NCI-H128 (cell line): ENCODE measurements at regions not wholly inside any gene's neighbourhood (a gene's known extent, or its start where the extent isn't known, plus 50 kb on each side); places are given as distances from the start of the nearest gene placed in this dataset.
"Not testable (repeated sequence)": the region's sequence is repeated elsewhere in the genome, so short reads cannot be mapped to it uniquely, and the experiment has no call there.

Experiments used
- DNase-seq: peaks from one replicate; lab custom pipeline; 2025; ENCODE audit not compliant: unreplicated experiment; lab: John Stamatoyannopoulos, UW

DNA sequence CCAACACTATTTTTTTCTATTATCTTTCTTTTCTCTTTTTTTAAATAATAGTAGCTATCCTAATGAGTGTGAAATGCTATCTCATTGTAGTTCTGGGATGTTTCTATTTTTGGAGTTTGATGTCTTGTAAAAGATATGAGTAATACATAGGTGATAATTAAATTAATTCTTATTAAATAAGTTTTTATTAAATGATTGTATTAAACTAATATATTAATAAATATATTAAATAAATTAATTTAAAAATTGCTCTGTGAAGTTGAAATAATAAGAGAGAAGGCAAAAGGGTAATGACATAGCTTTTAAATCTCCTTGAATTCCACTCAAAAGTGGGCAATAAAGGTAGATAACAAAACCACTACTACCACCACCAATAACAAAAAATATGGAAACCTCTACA, 230.2 kb upstream of the SSTR1 start:
- DNase-seq: no peak

DNA sequence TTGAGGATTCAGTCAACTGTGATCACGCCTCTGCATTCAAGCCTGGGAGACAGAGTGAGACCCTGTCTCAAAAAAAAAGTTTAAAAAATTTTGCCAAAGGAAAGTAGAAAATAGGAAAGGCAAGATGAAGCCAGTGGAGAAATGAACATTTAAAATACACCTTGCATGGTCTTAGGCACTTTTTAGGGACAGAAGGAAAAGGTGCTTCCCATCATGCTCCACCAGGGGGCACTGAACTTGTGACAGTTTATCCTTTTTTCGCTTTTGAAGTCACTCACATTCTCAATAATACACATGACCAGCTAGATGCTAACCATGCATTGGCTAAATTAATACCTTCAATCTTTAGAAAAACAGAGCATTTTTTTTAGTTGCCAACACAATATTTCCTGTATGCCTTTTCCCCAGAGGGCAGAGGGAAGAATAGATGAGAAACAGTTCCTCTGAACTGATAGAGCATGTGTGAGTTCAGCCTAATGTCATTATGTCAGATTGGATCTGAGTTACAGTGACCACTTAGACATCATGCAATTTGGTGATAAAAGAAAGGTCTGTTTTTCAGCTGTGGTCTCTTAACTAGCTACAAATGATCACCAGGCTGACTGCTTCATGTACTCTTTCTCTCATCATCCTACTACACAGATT, 221.8 kb upstream of the SSTR1 start:
- DNase-seq: no peak

DNA sequence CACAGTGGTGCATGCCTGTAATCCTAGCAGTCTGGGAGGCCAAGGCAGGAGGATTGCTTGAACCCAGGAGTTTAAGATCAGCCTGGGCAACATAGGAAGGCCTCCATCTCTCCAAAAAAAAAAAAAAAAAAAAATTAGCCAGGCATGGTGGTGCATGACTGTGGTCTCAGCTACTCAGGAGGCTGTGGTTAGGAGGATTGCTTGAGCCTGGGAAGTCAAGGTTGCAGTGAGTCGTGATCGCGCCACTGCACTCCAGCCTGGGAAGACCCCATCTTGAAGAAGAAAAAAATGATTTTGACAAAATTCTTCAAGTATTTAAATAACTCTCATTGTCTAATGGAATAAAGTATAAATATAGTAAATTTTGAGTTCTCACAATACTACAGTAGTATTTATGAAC, 219.2 kb upstream of the SSTR1 start:
- no peak for DNase-seq

DNA sequence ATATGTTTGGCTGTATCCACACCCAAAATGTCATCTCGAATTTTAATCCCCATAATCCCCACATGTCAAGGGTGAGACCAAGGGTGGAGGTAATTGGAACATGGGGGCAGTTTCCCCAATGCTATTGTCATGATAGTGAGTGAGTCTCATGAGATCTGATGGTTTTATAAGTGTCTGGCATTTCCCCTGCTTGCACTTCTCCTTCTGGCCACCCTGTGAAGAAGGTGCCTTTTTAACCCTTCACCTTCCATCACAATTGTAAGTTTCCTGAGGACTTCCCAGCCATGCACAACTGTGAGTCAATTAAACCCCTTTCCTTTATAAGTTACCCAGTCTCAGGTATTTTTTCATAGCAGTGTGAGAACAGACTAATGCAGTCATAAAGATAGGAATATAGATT, 216.7 kb upstream of the SSTR1 start:
- no peak for DNase-seq

DNA sequence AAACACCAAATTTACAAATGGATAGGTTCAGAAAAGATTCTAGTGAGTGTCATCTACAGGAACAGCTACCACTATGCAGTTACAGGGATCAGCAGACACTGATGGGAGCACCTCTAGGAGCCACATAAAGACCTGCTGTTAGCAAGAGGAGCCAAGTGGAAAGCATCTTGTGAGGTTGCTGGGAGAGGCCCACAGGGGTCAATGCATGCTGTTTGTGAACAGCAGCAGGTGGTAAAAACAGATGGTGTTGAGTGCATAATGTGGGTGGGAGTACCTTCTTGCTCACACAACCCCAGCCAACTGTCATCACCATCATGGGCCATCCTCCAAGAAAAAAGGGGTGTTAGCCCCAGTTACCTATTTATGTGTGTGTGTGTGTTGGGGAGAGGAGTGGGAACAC, 215.2 kb upstream of the SSTR1 start:
- DNase-seq: no peak

DNA sequence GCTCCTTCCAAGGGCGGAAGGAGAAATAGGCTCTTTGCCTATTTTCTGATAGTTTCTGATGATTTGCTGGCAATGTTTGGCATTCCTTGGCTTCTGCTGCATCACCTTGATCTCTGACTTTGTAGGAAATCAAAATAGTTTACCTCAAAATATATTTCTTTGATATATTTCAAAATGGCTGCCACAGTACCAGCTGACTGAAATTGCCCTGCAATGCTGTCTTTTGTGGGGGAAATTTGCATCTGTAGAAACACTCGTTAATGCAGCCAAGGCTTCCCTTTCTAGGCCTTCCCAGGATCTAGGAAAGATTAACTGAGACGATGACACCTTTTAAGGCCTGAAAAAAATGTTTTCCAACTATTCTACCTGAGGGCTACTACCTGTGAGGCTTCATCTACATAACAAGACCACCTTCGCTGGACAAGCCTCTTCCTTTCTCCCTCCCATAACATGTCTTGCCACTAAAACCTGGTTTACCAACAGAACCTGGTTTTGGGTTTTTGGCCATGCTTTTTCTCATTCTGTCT, 212.8 kb upstream of the SSTR1 start:
- no peak for DNase-seq

DNA sequence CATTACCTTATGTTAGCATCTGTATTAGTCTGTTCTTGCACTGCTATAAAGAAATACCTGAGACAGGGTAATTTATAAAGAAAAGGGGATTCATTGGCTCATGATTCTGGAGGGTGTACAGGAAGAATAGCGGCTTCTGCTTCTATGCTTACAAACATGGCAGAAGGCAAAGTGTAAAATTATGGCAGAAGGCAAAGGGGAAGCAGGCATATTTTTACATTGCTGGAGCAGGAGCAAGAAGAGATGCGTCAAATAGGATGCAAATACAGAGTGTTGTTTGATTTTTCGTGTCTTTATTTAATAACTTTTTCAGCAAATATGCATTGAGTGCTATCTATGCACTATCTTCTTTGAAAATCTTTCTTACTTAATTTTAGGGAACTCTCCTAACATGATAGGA, 210.7 kb upstream of the SSTR1 start:
- no peak for DNase-seq

DNA sequence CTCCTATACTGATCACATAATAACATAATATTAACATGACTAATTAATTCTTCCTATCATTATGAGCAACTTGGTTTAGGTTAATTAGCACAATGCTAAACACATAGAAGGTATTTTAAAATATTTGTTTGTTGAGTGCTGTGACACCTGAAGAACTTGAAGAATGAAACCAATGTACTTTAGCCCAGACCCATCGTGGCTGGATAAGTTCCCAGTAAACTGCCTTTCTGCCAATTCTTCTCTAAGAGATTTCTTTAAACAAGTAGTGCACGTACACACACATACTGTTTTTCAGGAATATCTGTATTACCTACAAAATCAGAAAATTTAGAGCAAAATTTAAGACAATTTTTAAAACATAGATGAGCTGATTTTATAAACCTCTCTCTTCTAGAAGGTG, 207.4 kb upstream of the SSTR1 start:
- DNase-seq: no peak

DNA sequence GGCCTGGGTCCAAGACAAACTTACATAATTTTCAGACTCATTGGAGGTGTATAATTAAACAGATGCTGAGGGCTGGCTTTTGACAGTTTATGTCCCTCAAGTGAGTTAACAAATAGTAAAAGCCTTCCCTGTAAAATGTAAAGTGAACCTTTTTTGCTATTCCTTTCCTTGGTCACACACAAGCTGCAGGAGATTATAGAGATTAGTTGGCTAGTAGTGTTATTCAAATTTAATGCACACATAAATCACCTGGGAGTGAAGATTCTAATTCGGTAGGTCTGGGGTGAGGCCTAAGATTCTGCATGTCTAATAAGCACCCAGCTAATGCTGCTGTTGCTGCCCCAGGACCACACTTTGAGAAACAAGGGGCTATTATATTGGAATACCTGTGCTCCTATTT, 206.2 kb upstream of the SSTR1 start:
- no peak for DNase-seq

DNA sequence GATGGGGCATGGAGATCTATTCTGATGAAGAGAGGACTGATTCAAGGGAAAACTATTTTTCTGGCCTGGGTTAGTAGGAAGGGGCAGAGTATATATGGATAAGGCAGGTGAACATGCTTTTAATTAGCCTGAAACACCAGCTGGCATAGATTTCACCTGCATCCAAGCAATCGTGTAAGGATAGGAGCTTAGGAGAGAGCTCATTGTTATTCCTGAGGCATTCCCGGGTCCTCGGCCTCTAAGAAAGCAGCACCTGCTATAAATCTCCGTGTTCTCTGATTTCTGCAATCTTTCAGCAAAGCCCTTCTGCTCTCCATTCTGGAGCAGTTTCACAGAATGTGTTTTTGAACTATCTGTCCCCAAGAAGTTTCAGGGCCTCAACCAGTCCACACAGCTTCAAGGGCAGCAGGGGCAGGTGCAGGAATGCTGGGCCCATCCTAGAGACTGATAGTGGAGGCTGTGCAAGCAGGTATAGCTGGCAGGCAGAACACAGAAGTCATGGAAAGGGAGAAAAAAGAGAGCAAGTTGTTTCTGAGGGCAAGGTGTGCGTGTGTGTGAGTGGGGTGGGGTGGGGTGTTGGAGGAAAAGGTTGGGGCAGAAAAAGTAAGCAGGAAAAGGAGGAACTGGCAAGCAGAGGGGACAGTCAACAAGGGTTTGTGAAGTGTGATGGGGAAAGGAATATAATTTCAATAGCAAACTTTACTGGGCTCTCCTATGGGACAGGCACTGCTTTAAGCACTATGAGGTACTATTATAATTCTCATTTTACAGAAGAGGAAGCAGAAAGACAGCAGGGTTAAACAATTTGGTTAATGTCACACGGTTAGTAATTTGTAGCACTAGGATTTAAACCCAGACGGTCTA, 203.7 kb upstream of the SSTR1 start:
- DNase-seq: no peak

DNA sequence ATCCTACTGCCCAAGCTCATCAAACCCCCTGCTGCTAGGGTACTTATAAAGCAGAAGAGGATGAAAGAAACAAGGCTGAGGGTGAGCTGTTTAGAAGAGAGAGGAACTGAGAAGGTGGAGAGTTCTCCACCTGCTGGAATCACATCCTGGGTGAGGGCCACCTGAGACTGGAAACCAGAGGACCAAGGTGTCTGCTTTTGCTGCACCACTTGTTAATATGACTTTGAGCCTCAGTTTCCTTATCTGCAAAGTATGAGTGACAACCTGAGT, 203.2 kb upstream of the SSTR1 start:
- DNase-seq: no peak

DNA sequence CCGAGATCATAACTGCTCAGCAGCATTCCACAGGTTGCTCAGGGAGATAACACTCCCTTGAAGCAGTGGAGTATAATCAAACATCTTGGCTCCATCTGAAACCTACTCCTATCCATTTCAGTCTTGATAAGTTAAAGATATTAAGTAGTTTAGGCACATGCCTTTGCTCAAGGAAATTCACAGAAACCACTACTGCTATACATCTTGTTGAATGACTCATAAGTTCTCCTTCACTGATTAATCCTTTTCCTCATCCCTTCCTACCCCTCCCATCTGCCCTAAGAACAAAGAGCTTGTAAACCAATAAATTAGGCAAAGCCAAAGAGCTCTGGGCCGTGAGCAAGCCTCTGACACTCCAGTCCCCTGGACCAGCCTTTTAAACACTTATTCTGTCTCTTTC, 196.5 kb upstream of the SSTR1 start:
- not testable (repeated sequence) for DNase-seq

DNA sequence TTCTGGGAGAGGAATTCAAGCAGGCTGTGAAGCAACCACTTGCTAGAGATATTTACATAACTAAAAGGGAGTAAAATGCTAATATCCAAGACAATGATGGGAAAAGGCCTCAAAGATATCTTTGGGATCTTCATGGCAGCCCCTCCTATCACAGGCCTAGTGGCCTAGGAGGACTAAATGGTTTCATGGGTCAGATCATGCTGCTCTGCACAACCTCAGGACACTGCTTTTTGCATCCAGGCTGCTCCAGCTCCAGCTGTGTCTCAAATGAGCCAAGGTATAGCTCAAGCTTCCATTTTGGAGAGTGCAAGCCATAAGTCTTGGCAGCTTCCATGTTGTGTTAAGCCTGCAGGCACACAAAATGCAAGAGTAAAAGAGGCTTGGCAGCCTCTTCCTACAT, 195.6 kb upstream of the SSTR1 start:
- DNase-seq: no peak

DNA sequence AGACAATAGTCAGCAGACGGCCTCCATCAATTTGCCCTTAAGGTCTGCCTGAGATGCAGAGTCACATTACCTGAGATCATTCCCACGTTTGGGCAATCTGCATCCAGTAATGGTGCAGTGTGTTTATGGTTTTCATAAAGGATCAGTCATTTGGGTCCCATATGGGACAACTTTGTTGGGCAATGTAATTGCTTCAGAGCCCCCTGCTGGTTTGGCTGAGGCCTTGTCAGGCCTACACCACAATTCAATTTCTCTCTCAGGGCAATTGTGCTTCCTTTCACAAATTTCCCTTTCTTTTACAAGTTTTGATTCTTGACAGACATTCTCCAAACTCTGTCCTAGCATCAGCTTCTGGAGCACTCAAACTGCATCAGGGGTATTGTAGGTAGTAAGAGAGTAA, 191.2 kb upstream of the SSTR1 start:
- no peak for DNase-seq

DNA sequence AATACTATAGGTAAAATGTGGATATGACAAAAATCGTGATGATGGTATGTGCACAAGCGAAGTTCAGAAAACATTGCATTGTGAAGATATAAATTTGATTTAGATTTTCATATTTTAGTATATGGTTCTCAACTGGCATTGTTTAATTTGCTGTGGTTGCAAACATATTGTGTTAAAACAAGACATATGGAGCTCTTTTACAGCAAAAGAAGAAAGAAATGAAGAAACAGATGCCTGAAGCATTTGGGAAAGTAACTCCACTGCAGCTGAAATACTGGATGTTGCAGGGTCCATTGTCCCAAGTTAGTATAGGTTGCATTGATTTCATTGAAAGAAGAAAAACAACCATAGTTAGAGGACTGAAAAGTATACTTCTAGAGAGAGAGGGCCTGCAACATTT, 185.8 kb upstream of the SSTR1 start:
- no peak for DNase-seq

DNA sequence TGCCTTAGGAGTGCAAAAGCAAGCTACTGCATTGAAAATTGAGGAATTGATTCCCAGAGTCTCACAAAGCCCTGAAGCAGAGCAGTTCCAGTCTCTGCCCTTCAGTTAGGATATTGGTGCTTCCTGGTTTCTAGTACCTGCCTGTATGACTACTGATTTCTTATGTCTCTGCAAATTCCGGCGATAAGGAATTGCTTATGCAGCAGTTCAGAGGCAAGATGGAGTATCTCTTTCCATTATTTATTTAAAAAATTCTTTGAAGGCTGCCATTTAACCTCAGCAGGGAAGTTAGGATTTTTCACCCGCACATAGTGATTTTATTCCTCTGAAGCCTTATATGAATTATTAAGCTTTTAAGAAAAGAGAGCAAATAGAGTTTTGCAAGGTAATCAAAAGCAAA, 184.9 kb upstream of the SSTR1 start:
- DNase-seq: no peak

DNA sequence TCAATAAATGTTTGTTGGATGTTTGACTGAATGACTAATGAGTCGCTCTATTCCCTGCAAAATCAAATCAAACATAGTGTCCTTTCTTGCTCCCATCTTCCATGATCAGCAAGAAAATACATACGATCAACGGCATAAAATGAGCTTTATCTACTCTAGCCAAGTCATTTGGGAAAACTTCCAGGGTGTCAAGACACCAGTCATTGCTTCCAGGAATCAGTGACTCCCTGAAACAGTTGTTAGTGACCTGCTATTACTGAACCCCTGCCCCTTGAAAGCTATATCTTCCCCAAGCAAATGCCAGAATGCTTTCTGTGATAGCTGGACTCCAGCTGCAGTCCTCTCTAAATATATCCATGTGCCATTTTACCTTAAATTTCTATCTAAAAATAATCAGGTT, 169.5 kb upstream of the SSTR1 start:
- DNase-seq: no peak

DNA sequence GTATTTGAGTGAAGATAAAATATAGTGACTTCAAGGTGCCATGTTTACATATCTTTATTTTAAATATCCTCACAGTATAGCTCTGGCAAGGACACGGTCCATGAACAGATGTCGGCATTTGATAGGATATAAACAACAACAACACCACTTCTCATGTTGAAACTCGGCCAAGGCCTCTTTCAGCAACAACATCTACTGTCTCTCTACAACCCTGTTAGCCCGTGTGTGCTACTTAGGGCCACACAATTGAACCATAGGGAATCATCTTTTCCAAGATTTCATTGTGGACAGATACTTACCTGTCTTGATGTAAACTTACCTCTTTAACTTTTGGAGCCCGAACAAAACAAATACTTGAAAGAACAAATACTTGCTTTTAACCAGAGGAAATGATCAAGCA, 168.7 kb upstream of the SSTR1 start:
- no peak for DNase-seq

DNA sequence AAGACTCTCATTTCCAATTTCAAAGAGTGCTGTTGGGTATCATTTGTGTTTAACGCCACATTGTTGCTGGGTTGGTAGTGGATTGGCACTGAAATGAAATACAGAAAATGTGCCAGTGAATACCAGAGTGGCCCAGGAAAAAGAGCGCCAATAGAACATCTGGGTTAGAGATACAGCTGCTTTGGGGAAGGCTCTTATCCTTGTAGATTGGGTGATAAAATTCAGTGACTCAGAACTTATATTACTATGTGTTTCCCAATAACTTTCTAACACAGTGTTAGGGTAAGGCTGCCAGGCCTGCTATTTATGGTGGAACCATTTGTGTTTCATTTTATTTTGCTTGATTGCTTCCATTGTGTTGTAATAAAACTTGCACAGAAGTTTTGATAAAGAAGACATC, 168.2 kb upstream of the SSTR1 start:
- DNase-seq: no peak

DNA sequence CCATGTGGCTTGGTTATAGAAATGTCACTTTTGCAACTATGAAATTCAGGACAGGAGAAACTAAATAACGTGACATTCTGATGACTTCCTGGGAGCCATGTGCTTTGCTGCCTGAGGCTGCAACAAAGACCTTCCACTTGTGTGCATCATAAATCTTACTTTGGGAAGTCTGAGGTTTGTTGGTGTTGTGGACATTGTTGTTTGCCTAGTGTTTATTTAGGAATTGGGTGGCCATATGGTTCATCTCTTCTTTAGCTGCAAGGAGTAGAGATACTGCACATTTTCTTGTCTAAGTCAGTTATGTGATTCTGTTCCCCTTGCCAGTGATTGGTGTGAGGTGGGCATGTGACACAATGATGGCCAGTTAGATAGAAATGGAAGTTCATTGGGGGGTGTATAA, 167.3 kb upstream of the SSTR1 start:
- DNase-seq: no peak

DNA sequence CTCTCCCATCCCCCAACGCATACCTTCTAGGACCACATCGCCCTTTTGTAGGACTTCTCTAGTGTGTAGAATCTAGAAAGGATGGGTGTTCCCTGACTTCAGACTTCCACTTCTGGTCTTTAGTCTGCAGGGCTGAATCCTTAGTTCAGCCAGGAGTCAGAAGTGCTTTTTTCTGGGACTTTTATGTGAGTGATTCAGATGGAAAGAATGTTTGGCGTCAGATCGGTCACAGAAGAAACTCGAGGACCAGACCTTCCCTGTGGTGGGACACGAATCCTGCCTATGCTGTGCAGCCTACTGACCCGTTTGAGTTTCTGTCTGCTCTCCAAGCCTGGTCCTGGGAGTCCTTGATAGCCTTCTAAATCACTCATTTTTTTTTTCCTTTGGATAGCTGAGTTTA, 165.4 kb upstream of the SSTR1 start:
- DNase-seq: no peak

DNA sequence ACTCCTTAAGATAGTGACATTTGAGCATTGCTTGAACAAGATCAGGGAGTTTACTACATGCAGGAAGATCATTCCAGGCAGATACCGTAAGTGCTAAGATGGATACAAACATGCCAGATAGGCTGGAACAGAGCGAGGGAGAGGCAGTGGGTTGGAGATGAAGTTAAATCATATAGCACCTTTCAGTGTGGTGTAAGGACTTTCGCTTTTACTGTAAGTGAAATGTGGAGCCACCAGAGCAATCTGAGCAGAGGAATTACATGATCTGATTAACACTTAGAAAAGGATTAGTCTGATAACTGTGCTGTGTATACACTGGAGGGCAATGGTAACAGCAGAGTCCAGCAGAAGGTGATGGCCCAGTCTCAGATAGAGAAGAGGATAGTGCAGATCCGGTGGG, 163.0 kb upstream of the SSTR1 start:
- DNase-seq: no peak

DNA sequence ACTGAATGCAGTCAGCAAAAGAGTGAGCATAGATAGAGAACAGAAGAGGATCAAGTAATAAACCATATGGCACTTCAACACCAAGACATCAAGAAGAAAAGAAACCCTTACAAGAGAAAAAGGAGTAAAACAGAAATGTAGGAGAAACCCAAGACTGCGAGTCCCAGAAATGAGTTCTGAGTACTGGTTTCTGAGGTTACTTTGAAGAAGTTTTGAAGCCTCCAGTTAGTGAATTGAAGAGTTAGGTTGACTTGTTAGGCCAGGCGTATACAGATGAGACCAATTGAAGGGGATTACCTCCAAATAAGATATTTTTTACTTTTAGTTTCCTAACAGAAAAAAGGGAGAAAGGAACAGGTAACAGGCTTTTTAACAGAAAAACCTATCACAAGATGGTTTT, 162.2 kb upstream of the SSTR1 start:
- no peak for DNase-seq
